NCI-H748 (cell line): ENCODE measurements at regions not wholly inside any gene's neighbourhood (a gene's known extent, or its start where the extent isn't known, plus 50 kb on each side); places are given as distances from the start of the nearest gene placed in this dataset.

Experiments used
- DNase-seq: peaks from one replicate; lab custom pipeline; 2025; ENCODE audit not compliant: unreplicated experiment; lab: John Stamatoyannopoulos, UW

DNA sequence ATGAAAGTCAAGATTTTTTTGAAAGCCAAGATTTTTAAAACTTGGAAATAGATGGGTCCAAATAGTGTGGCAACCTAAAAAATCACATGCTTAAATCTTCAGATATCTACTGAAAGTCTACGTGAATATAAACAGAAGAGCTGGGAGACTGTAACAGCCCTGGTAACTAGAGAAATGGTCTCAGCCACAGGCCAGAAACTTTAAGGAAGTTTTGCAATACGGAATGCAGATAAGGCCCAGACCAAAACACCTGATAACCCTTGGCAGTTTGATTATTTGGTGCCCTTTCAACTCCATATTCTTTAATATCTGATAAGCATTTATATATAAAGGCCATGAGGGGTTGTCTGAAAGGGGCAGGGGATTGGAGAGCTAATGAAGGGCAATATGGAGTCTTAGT is 537.3 kb upstream of the TGFBR2 start:
- no peak for DNase-seq

DNA sequence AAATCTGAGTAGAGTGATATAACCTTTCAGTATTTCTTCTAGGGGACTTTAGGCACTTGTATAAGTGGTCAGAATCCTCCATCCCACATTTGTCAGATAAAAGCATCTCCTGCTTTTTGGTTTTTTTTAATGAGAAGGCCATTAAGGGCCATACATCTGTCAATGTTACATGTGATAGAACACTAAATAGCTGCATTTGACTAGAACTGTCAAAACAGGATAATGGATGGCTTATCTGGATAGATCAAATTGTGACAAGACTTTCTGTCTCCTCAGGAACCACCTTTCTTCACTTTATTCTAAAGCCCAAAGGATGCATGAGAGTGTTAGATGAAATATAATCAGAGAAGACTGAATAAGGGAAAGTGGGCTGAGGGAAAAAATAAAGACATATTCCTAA is 533.4 kb upstream of the TGFBR2 start:
- DNase-seq = no peak

DNA sequence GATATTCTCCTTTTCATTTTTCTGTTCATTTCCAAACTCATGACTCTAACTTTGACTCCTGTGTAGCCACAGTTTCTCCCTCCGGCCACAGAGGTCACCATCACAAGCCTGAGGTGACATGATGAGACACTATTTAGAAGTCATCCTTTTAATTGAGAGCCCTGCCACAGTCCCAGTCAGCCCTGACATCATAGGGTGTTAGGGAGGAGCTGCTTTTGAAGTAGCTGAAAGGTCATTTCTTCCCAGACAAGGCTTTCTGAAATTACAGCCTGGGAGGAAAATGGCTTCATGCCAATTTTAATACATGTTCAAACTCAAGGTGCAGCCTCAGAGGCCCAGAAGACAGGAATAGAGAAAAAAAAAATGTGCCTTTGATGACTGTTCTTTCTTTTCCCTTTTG is 532.8 kb upstream of the TGFBR2 start:
- no peak for DNase-seq

DNA sequence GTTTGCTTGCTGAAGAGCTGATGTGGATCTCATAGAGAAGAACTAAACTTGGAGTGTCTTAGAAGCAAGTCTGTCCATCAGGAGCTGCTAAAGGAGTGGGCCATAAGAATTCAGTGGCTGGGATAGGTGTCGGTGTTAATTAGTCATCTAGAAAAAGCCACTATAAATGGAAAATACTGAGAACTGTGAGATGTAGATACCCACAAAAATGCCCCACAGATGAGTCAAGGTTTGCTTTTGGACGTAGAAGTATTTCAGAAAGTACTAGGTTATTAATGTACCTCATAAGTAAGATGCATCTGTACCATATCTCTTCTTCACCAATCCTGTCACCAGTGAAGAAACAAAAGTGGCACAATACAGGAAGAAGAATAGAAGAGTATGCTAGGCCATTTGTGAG is 530.9 kb upstream of the TGFBR2 start:
- no peak for DNase-seq

DNA sequence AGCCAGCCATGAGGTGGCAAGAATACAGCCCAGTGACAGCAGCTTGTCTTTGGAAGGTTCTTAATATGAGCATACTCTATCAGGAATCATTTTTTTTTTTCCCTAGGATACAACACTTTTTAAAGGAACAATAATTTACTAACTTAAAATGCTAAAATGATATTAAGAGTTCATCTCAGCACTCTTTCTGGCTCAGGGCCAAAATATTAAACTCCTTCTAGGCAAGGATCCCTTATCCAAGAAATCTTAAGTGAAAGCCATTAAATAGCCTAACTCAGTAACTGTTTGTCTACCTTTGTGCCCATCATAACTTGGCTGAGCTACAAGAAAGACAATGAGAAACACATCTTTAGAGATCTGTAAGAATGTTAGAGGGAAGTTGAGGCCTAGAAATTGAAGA is 529.5 kb upstream of the TGFBR2 start:
- DNase-seq = no peak

DNA sequence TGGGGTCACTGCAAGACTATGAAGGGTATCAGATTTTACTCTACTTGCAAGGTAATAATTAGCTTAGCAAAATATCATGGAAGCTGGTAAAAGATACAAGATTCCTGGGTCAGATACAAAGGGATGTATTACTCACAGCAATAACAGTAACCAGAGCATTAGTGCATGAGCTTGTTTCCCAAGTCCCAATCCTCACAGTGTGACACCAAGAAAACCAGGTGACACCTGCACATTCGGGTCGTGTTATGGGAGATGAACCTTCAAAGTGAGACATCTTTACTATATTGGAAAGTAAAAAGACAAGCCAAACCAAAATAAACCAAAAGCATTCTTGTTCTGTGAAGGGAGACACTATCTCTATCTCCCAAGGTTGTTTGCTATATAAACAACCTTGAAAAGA is 528.7 kb upstream of the TGFBR2 start:
- DNase-seq = no peak

DNA sequence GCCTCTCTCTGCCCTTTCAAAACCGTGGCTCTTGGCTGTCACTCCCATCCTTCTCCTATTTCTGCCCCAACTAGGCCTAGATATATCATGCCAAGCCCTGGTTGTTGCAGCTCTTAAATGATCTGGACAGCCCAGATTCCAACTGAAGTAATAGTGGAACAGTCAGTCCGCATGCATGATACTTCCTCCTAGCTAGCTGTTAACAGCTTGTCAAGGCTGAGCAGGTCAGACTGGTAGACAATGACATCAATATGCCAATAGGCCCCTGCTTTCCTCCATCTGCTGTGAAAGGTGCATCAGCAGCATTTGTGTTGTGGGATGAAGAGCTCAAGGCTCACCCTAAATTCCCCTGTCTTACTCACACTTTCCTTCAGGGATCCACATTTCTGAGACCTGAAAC is 527.7 kb upstream of the TGFBR2 start:
- no peak for DNase-seq

DNA sequence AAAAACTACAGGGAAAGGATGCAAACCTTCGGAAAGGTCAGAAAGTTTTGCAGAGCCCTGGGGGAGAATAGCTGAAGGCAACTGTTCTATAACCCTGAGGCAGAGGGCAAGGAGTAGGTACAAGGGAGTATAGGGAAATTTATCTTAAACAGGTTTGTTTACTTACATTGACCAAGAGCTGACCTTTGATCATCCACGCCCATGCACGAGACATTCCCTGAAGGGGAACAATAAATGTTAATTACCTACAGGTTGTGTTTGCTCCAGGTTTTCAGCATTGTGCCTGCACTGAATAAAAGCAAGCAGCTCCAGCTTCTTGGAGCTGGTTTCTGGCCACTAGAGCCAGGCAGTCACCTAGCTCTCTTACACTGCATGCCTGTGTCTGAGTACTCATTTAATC is 524.5 kb upstream of the TGFBR2 start:
- DNase-seq = peak; percentile 57

DNA sequence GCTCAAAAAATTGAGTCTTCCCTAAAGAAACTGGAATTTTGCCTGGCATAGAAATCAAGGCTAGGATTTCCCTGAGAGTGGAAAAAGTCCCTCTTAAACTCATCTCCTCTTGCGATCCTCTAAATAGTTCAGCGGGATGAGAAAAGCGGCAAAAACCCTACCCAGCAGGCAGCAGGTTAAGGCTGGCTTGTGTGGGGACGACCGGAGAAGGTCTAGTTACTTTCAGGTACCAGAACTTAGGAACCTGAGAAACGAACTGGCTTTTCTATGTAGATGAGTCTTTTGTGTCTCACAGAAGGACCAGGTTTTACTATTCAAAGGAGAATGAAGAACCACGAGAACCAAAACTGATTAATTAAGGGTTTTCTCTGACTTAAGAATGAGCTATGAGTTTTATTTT is 523.7 kb upstream of the TGFBR2 start:
- DNase-seq = no peak

DNA sequence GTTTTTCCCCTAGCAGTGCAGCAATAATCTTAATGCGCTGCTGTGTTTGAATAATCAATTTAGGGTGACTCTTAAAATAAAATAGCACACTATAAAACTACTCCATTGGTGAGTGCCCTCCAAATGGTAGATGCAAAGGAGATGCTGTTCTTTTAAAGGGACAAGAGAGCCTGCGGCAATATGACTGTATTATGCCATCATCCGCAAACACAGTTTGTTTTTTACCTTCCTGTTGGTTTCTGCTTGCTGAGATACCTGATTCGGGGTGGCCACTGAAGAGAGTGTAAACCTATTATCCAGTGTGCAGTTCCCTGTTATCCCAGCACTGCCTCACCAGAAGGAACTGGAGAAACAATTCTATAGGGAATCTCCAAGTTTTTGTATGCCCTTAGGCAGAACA is 523.1 kb upstream of the TGFBR2 start:
- no peak for DNase-seq

DNA sequence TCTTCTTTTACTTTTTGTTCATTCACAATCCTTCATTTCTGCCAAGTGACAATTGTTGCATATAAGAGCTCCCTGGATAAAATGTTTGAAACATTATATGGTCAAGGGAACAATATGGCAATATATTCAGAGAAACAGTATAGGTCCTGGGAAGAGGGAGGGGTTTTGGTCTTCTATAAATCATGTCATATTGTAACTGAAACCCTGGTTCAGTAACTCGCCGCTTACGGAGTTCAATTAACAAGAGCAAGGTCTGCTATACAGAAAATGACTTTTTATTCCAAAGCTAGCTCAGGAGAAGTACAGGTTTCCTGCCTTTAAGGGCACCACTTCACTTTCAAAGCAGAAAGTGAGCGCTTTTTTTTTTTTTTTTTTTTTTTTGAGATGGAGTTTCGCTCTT is 522.1 kb upstream of the TGFBR2 start:
- DNase-seq = peak; percentile 5

DNA sequence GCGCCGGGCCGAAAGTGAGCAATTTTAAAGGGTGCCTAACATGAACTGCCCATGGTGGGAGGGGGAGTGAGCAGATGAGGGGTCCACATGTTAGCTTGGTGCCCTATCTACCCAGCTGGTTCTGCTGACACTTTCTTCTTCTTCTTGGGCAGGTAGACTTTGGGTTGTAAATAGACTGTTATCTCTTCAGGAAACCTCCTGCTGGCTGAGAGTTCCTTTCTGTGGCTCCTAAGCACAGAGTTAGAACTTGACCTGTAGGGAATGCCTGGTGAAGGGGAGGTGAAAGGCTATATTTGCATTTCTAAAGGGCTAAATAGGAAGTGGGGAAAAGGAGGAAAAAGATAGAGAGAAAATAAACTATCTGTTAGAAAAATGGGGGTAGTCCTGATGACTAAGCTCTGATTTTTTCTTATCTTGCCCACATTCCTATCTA is 521.4 kb upstream of the TGFBR2 start:
- no peak for DNase-seq

DNA sequence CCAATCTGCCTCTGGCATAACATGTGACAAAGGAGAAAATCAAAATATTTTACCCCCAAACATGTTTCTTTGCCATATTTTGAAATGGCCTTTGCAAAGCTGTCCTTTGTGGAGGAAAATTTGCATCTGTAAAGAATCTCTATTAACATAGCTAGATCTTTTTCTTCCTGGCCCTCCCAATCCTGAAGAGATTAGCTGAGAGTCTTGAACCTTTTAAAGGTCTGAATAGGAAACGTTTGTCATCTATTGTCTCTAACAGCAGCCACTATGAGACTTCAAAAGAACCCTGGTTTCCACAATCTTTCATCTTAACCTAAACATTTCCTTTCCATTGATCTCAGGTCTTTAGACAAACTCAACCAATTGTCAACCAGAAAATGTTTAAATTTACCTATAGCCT is 520.9 kb upstream of the TGFBR2 start:
- no peak for DNase-seq

DNA sequence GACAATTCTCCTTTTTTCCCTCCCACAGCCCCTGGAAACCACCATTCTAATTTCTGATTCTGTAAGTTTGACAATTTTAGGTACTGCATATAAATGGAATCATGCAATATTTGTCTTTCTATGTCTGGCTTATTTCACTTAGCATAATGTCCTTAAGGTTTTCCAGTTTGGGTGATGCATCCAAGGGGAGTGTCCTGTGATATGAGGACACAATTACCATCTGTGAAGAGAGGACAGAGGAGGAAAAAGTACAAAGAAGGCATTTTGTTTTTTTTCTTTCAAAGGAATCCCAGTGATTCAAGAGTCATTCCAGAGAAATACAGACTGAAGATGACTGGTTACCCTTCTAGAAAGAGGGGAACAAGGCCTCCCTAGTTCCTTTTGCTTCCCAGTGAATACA is 514.7 kb upstream of the TGFBR2 start:
- no peak for DNase-seq

DNA sequence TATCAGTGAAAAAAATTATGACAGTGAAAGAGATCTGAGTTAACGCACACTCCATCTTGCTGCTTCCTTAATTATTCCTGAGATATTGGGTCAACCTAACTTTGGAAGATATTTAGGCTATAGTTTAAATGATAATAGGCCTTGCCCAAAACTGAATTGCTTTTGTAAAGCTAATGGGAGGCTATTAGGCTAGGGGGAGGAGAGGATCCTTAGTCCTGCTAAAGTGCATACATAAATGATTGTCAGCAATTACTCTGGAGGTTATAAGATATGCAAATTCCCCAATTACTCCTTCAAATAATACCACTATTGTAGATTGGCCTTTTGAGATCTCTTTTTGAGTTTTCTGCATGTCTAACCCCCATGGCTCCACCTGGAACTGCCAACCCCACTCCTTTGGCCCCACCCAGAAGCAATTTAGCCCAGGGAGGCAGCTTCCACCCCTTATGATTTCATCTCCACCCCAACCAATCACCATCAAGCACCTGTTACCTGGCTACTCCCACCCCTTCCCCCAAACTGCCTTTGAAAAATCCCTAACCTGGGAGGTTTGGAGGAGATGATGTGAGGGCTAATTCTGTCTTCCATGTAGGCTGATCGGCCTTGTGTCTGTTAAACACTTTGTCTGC is 509.3 kb upstream of the TGFBR2 start:
- no peak for DNase-seq

DNA sequence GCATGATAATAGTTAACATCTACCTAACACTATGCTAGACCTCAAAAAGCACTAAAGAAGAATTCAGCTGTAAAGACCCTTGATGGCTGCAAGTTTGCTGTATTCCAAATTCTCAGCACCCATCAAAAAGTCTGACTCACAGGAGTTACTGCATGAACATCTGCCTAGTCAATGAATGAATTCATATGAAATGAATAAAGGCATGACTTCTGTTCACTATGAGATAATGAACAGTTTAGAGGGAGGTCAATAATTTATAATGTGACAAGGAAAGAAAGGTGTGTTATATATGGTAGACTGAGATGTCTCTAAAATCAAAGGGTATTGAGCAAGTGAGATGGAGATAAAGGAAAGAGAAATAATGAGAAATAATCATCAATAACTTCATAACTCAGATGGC is 508.2 kb upstream of the TGFBR2 start:
- no peak for DNase-seq

DNA sequence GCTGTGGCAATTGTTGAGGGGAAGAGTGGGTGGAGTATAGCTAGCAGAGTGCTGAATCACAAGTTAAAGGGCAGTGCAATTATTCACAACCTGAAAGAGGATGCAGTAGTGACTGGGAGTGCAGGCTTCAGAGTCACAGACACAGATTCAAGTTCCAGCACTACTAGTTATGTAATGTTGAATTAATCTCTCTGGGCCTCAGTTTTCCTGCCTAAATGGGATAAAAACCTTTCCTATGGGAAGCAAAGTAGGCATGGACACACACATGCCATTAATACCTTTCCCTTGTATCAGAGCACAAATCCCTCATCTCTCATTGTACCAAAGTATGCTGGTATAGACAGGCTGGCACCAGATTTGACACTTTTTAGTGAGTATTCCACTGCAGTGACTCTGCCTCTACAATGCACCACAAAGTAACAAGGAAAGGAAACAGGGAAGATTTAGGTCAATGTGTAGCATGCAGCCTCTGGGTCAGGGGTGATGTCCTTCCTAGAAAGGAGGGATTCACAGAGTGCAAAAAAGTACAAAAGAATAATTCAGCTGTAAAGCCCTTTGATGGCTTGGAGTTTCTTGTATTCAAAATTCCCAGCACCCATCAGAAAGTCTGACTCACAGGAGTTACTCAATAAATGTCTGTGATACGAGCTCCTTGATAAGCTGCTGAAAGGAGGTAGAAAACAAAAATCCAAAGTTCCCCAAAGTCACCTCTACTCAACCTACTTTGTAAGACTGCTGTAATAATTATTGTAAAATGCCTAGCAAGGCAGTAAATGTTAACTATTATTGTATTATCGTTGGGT is 507.5 kb upstream of the TGFBR2 start:
- DNase-seq = no peak

DNA sequence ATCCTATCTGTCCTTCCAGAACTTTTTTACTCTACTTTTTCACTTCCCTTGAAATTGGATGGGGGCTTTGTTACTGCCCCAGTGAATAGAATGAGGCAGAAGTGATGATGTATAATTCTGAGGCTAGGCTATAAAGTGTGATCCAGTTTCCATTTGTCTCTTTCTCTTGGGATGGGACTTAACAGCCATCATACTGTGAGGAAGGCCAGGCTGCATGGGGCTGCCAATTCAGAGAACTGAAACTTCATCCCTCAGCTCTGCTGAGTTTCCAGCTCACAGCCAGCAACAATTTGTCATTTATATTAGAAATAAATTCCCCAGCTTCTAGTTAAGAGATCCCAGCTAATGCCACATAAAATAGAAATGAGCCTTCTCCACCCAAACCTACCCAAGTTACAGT is 504.0 kb upstream of the TGFBR2 start:
- no peak for DNase-seq

DNA sequence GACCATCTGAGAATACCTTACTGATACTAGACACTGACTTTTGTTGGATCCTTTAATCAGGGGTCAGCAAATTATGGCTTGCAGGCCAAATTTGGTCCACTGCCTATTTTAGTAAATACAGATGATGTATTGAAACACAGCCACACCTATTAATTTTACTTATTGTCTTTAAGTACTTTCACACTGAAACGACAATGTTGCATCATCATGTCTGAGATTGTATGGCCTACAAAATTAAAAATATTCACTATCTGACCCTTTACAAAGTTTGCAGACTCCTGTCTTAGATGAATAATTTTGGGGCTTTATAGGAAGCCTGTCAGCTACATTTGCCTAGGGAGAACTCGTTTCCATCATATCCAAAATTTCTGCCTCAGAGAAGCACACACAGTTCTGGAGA is 503.2 kb upstream of the TGFBR2 start:
- DNase-seq = no peak

DNA sequence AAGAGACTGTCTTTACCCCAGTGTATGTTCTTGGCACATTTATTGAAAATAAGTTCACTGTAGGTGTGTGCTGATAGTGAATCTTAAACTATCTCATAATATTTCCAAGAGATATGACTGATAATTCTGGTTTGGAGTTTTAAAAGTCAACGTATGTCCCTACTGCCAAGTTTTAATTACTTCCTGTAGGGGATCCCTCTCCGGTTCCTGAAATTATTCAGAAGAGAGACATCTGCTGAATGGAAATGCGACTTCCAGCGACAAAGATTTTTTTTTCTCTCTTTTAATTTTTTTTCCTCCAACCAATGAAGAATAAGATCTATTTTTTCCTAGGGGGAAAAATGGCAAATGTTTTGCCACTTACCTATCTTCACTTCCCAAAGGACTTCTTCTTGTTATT is 498.9 kb upstream of the TGFBR2 start:
- no peak for DNase-seq

DNA sequence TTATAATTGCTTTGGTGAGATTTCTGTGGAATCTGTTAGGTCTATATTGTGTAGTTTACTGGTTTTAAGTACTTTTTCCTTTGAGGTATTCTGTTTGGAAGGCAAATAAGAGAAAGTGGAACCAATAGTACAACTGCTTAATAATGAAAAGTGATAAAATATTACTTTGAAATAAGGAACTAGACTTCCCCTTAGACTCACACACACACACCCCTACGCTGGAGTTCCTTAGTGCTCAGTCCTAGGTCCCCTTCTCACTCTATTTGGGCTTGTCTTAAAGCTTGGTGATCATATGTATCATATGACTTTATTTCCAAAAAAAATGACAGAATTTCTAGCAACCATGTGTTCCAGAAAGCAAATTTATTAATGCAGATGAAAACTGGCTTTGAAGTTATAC is 494.0 kb upstream of the TGFBR2 start:
- DNase-seq = no peak

DNA sequence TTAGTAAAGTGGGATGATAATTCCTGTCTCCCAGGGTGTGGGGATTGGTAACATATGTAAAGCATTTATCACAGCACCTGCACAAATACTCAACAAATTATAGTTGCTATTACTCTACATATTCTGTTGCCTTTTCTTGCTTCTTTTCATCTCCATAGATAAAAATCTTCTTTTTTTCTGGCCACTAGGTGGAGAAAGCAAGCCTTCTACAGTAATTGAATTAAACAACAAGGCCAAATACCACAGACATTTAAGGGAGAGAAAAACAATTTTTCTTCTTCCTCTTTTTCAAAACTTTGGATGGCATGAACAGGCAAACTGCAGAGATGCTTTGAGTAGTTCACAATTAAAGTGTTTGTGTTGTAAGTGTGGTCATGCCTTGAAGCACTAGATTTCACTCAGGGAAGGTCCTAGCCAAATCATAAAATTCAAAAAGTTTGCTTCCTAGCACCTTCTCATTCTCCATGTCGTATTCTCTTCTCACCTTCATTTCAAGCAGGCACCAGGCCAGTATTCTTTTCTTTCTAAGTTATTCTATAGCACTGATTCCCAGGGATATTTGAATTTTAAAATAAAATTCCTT is 493.4 kb upstream of the TGFBR2 start:
- DNase-seq = peak; percentile 55

DNA sequence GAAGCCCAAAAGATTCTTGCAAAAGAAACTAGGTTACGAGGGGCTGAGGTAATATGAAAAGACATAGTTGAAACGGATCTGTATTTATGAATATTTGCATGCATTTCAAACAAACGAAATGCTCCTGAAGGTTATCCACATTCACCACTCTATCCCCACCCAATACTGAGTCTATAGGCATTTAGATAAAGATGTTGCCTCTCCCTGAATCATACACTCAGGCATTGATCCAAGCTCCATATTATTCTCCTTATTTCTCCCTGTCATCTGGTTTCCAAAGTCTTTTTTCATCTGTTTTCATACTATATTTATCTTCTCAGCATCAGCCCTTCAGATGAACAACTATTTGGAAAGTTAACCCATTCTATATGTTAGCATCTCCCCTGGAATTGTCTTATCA is 492.5 kb upstream of the TGFBR2 start:
- DNase-seq = no peak
